GM12891 (cell line): ENCODE measurements at regions not wholly inside any gene's neighbourhood (a gene's known extent, or its start where the extent isn't known, plus 50 kb on each side); places are given as distances from the start of the nearest gene placed in this dataset.

Source experiments
- POLR2A ChIP-seq: IDR thresholded peaks from 2 replicates; pipeline ENCODE4 v1.6.1; 2011; ENCODE audit warnings: low read depth, low read length, control low read depth
- SPI1 ChIP-seq: IDR thresholded peaks from 2 replicates; pipeline ENCODE4 v1.6.1; 2011; ENCODE audit warnings: low read depth, low read length, control low read depth
- TAF1 ChIP-seq: IDR thresholded peaks from 2 replicates; pipeline ENCODE4 v1.6.1; 2011; ENCODE audit warnings: low read depth, low read length, control low read depth

DNA sequence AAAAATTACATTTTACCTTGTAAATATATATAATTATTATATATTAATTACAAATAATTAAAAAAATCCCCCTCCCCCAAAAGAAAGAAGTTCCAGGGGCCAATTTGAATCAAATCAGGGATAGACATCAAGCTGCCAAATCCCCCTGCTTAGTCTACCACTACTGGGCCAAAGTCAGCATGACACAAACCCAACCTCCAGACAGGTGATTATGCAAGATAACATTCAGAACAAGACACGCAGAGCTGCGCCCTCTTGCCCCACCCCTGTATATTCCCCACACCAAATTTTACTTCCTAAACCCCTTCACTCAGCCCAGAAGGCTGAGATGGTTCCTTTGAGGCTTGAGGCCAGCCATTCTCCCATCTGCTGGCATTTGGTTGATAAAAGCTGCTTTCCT, 2059.1 kb upstream of the CDH6 start:
- TF ChIP-seq TAF1 (no peak), POLR2A (no peak), SPI1 (no peak)
